A549 (cell line): ENCODE measurements at regions not wholly inside any gene's neighbourhood (a gene's known extent, or its start where the extent isn't known, plus 50 kb on each side); places are given as distances from the start of the nearest gene placed in this dataset.

Experiments
- CBX8 ChIP-seq: fragments of 200-600 bp; sonication (generic); IDR thresholded peaks from 2 replicates; pipeline ENCODE4 v1.6.1; 2016
- CEBPB ChIP-seq, 2 experiments: fragments of >200 bp in 1 of 2; sonication (Bioruptor Twin) in 1 of 2; formaldehyde crosslinking in 1 of 2; IDR thresholded peaks; 2 replicates each; pipeline ENCODE4 v1.6.1; 2012 to 2016
- EP300 ChIP-seq, 2 experiments: fragments of >200 bp; sonication (Bioruptor Twin); formaldehyde crosslinking; IDR thresholded peaks; 2 replicates in 1 of 2; 3 replicates in 1 of 2; pipeline ENCODE4 v1.6.1; 2016 to 2017
- JUNB ChIP-seq: fragments of >200 bp; sonication (Bioruptor Twin); formaldehyde crosslinking; IDR thresholded peaks from 2 replicates; pipeline ENCODE4 v1.6.1; 2016
- MAFK ChIP-seq: fragments of 450-650 bp; IDR thresholded peaks from 2 replicates; pipeline ENCODE4 v1.6.1; 2014; ENCODE audit not compliant: partially characterized antibody
- POLR2A ChIP-seq: IDR thresholded peaks from 2 replicates; pipeline ENCODE4 v1.6.1; 2012; ENCODE audit warnings: mild to moderate bottlenecking, low read length
- SMC3 ChIP-seq: fragments of >200 bp; sonication (Bioruptor Twin); formaldehyde crosslinking; IDR thresholded peaks from 3 replicates; pipeline ENCODE4 v1.6.1; 2018; ENCODE audit warnings: inconsistent platforms
- TF ChIP-seq, protein P1 (sequence below): fragments of >200 bp; sonication (Bioruptor Twin); formaldehyde crosslinking; IDR thresholded peaks from 3 replicates; pipeline ENCODE4 v1.5.1; 2016

- no peak for TF ChIP-seq POLR2A
- no peak for TF ChIP-seq JUNB
- TF ChIP-seq, protein P1, sequence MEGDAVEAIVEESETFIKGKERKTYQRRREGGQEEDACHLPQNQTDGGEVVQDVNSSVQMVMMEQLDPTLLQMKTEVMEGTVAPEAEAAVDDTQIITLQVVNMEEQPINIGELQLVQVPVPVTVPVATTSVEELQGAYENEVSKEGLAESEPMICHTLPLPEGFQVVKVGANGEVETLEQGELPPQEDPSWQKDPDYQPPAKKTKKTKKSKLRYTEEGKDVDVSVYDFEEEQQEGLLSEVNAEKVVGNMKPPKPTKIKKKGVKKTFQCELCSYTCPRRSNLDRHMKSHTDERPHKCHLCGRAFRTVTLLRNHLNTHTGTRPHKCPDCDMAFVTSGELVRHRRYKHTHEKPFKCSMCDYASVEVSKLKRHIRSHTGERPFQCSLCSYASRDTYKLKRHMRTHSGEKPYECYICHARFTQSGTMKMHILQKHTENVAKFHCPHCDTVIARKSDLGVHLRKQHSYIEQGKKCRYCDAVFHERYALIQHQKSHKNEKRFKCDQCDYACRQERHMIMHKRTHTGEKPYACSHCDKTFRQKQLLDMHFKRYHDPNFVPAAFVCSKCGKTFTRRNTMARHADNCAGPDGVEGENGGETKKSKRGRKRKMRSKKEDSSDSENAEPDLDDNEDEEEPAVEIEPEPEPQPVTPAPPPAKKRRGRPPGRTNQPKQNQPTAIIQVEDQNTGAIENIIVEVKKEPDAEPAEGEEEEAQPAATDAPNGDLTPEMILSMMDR: no peak
- TF ChIP-seq EP300 (IDR thresholded peaks at IDR 0.05): no peak
- no peak for TF ChIP-seq CBX8
- no peak for TF ChIP-seq SMC3
- no peak for TF ChIP-seq MAFK
- no peak for TF ChIP-seq CEBPB (IDR thresholded peaks at IDR 0.05)
Measured at GRCh38 chr18:27713037-27713737, 463.7 kb downstream of the CDH2 start.
